ENCODE measurements at regions not wholly inside any gene's neighbourhood (a gene's known extent, or its start where the extent isn't known, plus 50 kb on each side); places are given as distances from the start of the nearest gene placed in this dataset.

DNA sequence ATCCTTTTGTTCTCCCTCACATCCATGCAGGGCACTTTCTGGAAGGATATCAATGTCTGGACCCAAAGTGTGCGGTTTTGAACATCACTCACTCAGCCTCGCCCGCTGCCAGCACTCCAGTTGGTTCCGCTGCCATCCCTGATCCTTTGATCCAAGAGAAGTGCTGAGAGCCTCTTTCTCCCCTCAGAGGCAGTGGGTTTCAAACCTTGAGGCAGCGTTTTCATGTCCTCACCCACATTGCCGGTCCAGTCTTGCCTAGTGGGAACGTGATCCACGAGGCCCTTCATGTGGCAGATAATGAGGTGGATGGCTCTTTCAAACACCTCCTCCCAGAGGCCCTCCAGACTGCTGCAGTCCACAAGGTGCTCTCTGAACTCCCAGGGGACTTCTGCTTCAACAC is 122.2 kb downstream of the ACTL8 start:
- DNase-seq, result no peak
- TF ChIP-seq GATA1 (IDR thresholded peaks at IDR 0.05; ENCODE audit: low read depth, low read length) (no peak), POLR2A (IDR thresholded peaks at IDR 0.05; ENCODE audit: low read length) (no peak)

DNA sequence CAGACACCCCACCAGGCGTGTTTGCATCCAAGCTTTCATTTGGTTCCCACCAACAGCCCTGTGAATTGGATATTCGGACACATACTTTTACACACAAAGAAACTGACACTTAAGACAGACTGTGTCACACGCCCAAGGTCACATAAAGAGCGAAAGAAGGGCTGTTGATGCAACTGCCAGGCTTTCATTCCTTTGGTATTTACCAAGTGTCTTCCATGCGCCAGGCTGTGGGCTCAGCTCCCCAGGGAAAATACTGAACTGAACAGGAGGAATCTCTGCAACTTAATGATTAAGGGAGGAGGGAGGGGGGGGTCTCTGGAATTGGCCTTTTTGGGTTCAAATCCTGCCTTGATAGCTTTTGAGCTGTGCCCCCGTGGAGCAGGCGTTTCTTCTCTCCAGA is 122.8 kb downstream of the ACTL8 start:
- DNase-seq, result no peak

DNA sequence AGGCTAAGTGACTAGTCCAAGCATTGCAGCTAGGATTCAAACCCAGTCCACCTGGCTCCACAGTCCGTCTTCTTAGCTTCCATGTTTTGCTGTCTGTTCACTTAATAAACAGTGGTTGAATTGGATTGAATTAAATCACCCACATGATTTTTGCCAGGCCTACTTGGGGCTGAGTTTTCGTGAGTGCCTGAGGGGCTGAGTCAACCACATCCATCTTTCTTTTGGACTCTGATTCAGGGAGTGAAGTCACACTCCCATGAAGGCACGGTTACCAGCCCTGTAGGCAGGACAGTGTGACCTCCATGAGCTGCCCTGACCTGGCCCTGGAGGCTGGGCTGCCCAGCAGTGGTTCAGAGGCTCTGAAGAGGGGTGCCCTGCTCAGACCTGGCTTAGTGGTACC is 123.7 kb downstream of the ACTL8 start:
- DNase-seq, result no peak
- TF ChIP-seq POLR2A (IDR thresholded peaks at IDR 0.05; ENCODE audit: low read length) (no peak), GATA1 (IDR thresholded peaks at IDR 0.05; ENCODE audit: low read depth, low read length) (no peak)

More for the DNA sequence above, 122.8 kb downstream of the ACTL8 start:
- TF ChIP-seq GATA1 (IDR thresholded peaks at IDR 0.05; ENCODE audit: low read depth, low read length) (no peak), POLR2A (IDR thresholded peaks at IDR 0.05; ENCODE audit: low read length) (no peak)

DNA sequence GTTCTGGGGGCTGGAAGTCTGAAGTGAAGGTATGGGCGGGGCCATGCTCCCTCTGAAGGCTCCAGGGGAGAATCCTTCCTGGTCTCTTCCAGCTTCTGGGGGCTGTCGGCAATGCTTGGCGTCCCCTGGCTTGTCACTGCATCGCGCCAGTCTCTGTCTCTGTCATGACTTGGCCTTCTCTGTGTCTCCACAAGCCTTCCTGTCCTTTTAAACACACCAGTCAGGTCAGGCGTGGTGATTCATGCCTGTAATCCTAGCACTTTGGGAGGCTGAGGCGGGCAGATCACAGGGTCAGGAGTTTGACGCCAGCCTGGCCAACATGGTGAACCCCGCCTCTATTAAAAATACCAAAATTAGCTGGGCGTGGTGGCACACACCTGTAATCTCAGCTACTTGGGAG is 125.3 kb downstream of the ACTL8 start:
- DNase-seq, result no peak
- TF ChIP-seq GATA1 (IDR thresholded peaks at IDR 0.05; ENCODE audit: low read depth, low read length) (no peak), POLR2A (IDR thresholded peaks at IDR 0.05; ENCODE audit: low read length) (no peak)

DNA sequence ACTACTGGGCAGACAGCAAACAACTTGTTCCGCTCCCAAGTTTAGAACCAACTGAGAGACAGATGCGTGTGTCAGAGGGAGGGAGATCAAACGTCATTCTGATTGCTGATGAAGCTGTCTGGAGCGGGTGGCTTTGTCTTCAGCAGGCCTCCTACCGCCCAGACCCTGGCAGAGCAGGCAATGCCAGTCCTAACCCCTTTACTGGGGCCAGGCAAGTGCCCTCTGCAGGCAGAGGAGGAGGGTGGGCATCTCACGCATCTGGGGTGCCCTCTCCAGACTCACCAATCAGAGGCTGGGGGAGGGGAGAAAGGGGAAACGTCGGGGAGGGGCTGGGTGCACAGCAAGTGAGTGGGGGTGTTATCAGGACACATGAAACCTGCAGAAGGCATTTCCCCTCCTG is 126.6 kb downstream of the ACTL8 start:
- DNase-seq, result no peak
- TF ChIP-seq POLR2A (IDR thresholded peaks at IDR 0.05; ENCODE audit: low read length), result no peak
- TF ChIP-seq GATA1 (IDR thresholded peaks at IDR 0.05; ENCODE audit: low read depth, low read length), result no peak

DNA sequence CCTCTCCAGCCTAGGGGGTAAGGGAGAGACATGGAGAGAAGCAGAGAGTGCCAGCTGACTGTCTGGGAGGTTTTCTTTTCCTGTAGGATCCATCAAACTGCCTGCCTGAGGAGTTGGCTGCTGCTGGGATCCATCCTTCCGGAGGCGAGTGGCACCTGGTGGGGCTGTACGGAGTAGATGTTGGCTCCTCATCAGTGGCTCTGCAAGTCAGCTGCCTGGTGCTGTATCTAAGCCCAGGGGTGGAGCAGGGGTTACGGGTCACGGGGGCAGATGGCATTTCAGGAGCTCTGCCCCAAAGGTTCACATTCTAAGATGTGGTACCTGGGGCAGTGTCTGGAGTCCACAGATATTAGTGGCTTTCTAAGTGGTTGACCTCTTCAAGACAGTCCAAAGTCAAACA is 128.0 kb downstream of the ACTL8 start:
- TF ChIP-seq POLR2A (IDR thresholded peaks at IDR 0.05; ENCODE audit: low read length) (no peak), GATA1 (IDR thresholded peaks at IDR 0.05; ENCODE audit: low read depth, low read length) (no peak)
- DNase-seq, result no peak

DNA sequence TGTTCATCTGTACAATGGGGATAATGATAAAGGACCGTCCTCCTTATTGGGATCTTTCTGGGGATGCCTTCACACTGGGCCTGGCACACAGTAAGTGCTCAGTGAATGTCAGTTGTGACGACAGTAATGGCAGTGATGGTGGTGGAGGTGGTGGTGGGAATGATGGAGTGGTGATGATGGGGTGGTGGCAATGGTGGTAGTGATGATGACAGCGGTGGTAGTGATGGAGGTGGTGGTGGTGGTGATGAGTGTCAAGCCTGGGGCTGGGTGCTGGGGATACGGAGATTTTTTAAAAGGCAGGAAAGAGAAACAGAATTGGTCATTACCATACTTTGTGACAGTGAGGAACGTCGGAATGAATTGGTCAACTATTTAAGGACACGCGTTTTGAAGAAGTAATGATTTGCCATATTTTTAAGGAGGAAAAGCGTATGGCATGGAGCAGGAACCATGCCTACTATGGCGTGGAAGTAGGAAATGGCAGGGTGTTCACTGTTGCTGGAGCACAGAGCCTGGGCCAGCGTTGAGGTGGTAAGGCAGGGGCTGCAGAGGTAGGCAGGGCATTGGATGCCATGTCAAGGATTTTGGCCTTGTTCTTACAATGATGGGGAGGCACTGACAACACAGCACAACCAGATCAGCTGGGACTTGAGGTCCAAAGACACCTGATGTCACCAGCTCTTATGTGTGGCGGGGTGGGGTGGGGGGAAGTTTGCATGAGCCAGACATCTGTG is 128.7 kb downstream of the ACTL8 start:
- DNase-seq, result no peak
- TF ChIP-seq GATA1 (IDR thresholded peaks at IDR 0.05; ENCODE audit: low read depth, low read length) (no peak), POLR2A (IDR thresholded peaks at IDR 0.05; ENCODE audit: low read length) (no peak)

DNA sequence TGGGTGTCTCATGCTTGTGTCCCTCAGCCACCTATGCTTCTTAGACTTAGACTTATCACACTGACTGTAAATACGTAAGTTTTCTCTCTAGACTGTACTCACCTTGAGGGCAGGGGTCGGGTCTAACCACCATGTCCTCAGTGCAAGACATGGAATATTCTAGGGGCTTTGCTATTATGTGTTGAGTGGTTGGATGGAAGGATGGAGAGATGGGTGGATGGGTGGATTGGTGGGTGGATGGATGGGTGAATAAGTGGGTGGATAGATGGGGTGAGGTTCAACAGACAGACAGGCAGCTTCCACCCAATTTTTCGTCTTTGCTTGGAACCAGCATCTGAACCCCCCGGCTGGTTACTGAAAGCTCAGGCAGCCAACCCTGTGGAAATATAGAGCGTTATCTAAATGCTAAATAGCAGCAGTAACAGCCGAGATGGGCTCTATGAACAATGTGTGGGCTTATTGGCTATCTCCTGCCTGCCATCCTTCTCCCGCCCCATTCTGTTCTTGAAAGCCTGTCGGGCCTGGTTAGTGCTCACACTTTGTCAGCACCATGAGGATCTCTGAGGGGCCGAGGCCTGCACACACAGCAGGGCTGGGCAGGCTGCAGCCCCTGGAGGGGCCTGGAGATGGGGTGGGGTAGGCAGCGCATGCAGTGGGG is 130.7 kb downstream of the ACTL8 start:
- TF ChIP-seq GATA1 (IDR thresholded peaks at IDR 0.05; ENCODE audit: low read depth, low read length) (no peak), POLR2A (IDR thresholded peaks at IDR 0.05; ENCODE audit: low read length) (no peak)
- no peak for DNase-seq

DNA sequence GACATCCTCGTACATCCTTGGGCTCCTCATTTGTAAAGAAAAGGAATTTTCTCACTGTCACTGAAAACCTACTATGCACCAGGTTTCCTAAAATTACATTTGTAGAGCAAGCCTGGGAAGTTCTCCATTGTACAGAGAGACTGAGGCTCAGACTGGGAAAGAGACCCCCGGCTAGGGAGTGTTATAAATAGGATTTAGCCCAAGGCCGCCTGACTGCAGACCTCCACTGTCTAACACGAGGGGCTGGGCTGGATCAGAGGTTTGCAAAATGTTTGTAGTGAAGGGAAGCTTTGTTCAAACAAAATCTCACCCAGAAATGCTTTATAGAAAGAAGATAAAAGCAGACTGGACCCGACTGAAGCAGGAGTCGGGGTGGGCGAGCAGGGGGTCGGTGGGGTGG is 131.3 kb downstream of the ACTL8 start:
- no peak for TF ChIP-seq GATA1 (IDR thresholded peaks at IDR 0.05; ENCODE audit: low read depth, low read length)
- no peak for TF ChIP-seq POLR2A (IDR thresholded peaks at IDR 0.05; ENCODE audit: low read length)
- no peak for DNase-seq

DNA sequence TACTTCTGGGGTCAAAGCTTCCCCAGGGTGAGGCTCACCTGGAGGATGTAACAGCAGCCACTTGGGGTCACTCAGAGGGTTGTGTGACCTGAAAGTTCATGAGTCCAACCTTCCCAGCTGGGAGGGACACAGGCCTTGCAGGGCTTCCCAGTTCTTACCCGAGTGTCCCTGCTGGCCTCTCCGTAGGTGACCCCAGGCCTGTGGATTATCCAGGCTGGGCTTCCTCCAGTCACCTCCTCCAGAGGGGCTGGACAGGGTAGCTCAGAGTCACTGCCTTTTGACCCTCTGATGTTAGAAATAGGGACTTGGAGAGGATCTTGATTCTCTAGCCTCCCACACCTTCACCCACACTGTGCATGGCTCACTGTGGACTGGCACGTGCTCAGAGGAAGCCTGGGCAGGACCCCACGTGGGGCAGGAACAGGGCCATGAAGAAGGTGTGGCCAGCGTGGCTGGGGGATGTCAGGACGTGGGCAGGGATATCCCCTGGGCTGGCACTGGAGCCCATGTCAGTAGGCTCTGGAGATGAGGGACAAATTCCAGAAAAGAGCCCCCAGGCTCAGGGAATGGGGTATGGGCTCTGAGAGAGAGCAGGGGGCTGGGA is 131.8 kb downstream of the ACTL8 start:
- DNase-seq, result no peak
- no peak for TF ChIP-seq GATA1 (IDR thresholded peaks at IDR 0.05; ENCODE audit: low read depth, low read length)
- no peak for TF ChIP-seq POLR2A (IDR thresholded peaks at IDR 0.05; ENCODE audit: low read length)

DNA sequence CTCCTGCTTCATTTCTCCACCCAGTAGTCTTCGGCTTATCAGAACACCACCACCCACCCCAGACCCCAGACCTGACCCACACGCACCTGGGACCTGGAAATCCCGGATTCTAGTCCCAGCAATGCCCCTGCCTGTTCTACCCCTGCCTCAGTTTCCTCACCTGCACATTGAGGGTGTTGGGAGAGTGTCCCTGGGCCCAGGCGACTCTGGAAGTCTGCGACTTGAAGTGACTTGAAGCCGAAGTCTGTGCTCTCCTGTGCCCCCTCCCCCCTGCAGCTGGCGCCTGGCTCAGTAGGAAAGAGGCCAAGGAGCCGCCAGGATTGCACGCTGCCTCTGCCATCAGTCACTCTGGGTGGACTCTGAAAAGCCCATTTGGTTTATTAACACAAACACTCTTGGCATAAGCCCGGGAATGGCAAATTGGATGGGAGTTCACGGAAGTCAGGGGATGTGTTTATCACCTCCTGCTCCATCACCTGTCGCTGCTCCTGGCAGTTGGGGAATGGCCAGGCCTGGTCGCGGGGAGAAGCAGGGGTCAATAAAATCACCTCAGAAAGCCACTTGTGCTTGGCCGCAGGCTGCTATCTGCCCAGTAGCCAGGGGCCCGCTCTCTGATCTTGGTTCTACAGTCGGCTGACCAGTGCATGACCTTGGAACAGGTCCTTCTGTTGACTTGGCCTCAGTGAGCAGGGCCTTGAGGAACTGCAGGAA is 132.7 kb downstream of the ACTL8 start:
- no peak for TF ChIP-seq POLR2A (IDR thresholded peaks at IDR 0.05; ENCODE audit: low read length)
- TF ChIP-seq GATA1 (IDR thresholded peaks at IDR 0.05; ENCODE audit: low read depth, low read length), result no peak

DNA sequence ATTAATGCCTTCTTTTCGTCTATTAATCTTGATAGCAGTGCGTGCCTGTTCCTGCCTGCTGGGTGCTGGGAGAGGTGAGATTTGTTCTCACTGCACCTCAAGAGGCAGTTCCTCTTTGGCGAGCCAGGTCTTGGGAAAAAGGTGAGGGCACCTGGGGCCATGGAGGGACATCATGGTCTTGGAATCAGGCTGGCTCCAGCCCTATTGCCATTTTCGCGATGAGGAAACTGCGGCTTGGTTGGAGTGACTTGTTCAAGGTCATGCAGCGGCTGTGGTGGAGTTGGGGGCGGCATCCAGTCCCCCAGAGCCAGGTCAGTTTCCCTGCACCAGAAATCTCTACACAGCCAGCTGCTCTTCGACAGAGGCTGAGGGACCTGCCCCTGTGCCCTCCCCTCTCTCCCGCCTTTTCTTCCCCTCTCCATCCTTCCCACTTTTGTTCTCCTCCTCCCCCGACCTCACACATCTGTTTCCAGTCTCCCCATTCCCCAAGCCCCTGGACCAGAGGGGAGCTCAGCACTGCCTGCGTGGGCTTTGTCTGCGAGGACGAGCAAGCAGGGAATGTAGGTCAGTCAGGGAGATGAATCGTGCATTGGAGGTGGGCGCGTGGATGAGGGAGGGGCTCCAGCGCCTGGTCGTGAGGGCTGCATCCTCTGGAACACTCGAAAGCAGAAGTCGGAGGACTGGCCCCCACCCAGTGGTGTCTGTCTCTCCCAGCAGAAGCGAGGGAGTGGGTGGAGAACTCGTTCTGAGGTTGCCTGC is 135.1 kb downstream of the ACTL8 start:
- TF ChIP-seq GATA1 (IDR thresholded peaks at IDR 0.05; ENCODE audit: low read depth, low read length), result no peak
- no peak for TF ChIP-seq POLR2A (IDR thresholded peaks at IDR 0.05; ENCODE audit: low read length)
- no peak for DNase-seq

More for the DNA sequence above, 132.7 kb downstream of the ACTL8 start:
- DNase-seq, result no peak

DNA sequence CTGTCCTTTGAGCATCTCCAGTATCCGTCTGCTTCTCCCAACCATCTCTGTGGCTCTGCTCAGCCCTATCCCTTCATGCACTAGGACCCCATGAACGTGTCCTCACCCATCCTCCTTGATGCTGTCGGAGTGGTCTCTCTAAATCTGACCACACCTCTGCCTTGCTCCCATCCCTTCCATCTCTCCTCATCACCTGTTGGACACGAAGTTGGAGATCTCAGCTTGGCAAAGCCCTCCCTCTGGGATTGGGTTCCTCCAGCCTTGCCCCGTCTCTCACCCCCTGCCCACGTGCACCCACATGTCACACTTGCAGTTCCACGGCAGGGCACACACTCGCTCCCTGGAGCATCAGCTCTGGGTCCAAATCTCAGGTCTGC is 135.7 kb downstream of the ACTL8 start:
- TF ChIP-seq GATA1 (IDR thresholded peaks at IDR 0.05; ENCODE audit: low read depth, low read length) (no peak), POLR2A (IDR thresholded peaks at IDR 0.05; ENCODE audit: low read length) (no peak)
- DNase-seq, result no peak

All from erythroblast (primary cell).